GM18870 (cell line): ENCODE measurements at regions not wholly inside any gene's neighbourhood (a gene's known extent, or its start where the extent isn't known, plus 50 kb on each side); places are given as distances from the start of the nearest gene placed in this dataset.

Experiments
- ATAC-seq: cut with Tn5 transposase; IDR thresholded peaks from one replicate; pipeline ENCODE4 v1.9.1; 2021; ENCODE audit warnings: moderate library complexity; ENCODE audit not compliant: unreplicated experiment

GRCh38 chr6:147063469-147064031, 140.7 kb upstream of the STXBP5 start:
- no peak for ATAC-seq

GRCh38 chr6:147065786-147066185, 138.4 kb upstream of the STXBP5 start:
- ATAC-seq = no peak

- ATAC-seq = no peak
Measured at GRCh38 chr6:147067184-147067583, 137.0 kb upstream of the STXBP5 start.

- ATAC-seq = no peak
Measured at GRCh38 chr6:147071776-147072175, 132.4 kb upstream of the STXBP5 start.

GRCh38 chr6:147075381-147075780, 128.8 kb upstream of the STXBP5 start:
- no peak for ATAC-seq

GRCh38 chr6:147077251-147077650, 127.0 kb upstream of the STXBP5 start:
- no peak for ATAC-seq

- no peak for ATAC-seq
Measured at GRCh38 chr6:147078106-147078505, 126.1 kb upstream of the STXBP5 start.

- no peak for ATAC-seq
Measured at GRCh38 chr6:147078602-147079001, 125.6 kb upstream of the STXBP5 start.

GRCh38 chr6:147080225-147080624, 124.0 kb upstream of the STXBP5 start:
- no peak for ATAC-seq

GRCh38 chr6:147081076-147081609, 123.1 kb upstream of the STXBP5 start:
- no peak for ATAC-seq

- ATAC-seq = no peak
Measured at GRCh38 chr6:147087641-147088040, 116.6 kb upstream of the STXBP5 start.

GRCh38 chr6:147088861-147089260, 115.4 kb upstream of the STXBP5 start:
- no peak for ATAC-seq

- ATAC-seq = no peak
Measured at GRCh38 chr6:147095316-147095715, 108.9 kb upstream of the STXBP5 start.

GRCh38 chr6:147099974-147100373, 104.2 kb upstream of the STXBP5 start:
- no peak for ATAC-seq

GRCh38 chr6:147103007-147103406, 101.2 kb upstream of the STXBP5 start:
- ATAC-seq = no peak

GRCh38 chr6:147103694-147104093, 100.5 kb upstream of the STXBP5 start:
- ATAC-seq = no peak

GRCh38 chr6:147105786-147106185, 98.4 kb upstream of the STXBP5 start:
- no peak for ATAC-seq

- no peak for ATAC-seq
Measured at GRCh38 chr6:147106759-147107401, 97.3 kb upstream of the STXBP5 start.

- no peak for ATAC-seq
Measured at GRCh38 chr6:147108259-147108910, 95.8 kb upstream of the STXBP5 start.

- ATAC-seq = no peak
Measured at GRCh38 chr6:147109707-147110106, 94.5 kb upstream of the STXBP5 start.

GRCh38 chr6:147116056-147116455, 88.2 kb upstream of the STXBP5 start:
- ATAC-seq = no peak

GRCh38 chr6:147117011-147117410, 87.2 kb upstream of the STXBP5 start:
- no peak for ATAC-seq
